ENCODE measurements at regions not wholly inside any gene's neighbourhood (a gene's known extent, or its start where the extent isn't known, plus 50 kb on each side); places are given as distances from the start of the nearest gene placed in this dataset.

GRCh38 chr4:165630671-165631070 is 242.4 kb upstream of the TLL1 start:
- TF ChIP-seq POLR2A (IDR thresholded peaks at IDR 0.05) (no peak), CTCF (IDR thresholded peaks at IDR 0.05) (no peak)

Measured in heart left ventricle (tissue), 13 donors.